ENCODE measurements at regions not wholly inside any gene's neighbourhood (a gene's known extent, or its start where the extent isn't known, plus 50 kb on each side); places are given as distances from the start of the nearest gene placed in this dataset.
A peak's percentile ranks its signal among the peaks of the same experiment; 100 is the strongest.

GRCh38 chr3:18864933-18865731 is 283.2 kb upstream of the KCNH8 start:
- Histone ChIP-seq H3K4me1 (ENCODE audit: control insufficient read depth in 2 of 2, insufficient read depth in 2 of 2, low read length in 2 of 2) (peaks cover 11 to 24% of the 10 kb centered on the region in 2 donors), H3K27me3 (ENCODE audit: control insufficient read depth in 2 of 2, insufficient read depth in 1 of 2, low read length in 1 of 2) (no peaks in the 10 kb centered on the region), H3K27ac (ENCODE audit: low read depth in 1 of 2, low read length in 1 of 2) (peak overlapping the region; percentile 90 to 96), H3K4me3 (ENCODE audit: low read length in 2 of 2) (no peak overlapping the region), H3K36me3 (ENCODE audit: control insufficient read depth in 2 of 2, insufficient read depth in 2 of 2, low read length in 1 of 2) (peaks cover 3 to 11% of the 10 kb centered on the region in 2 donors), H3K9me3 (ENCODE audit: control insufficient read depth in 2 of 2, insufficient read depth in 1 of 2, low read length in 1 of 2) (peaks cover 1 to 6% of the 10 kb centered on the region in 2 donors)
- WGBS: 35% methylated on average over 3 of the region's 3 CpGs
- DNase-seq (ENCODE audit: low read depth in 6 of 9, low spot score in 9 of 9): peak in 4 of 9 donors; percentile 66 to 87 (median 71)

GRCh38 chr3:18862077-18862476 is 286.2 kb upstream of the KCNH8 start:
- Histone ChIP-seq H3K27ac (ENCODE audit: low read depth in 1 of 2, low read length in 1 of 2) (no peak overlapping the region), H3K9me3 (ENCODE audit: control insufficient read depth in 2 of 2, insufficient read depth in 1 of 2, low read length in 1 of 2) (peaks cover 1 to 4% of the 10 kb centered on the region in 2 donors), H3K36me3 (ENCODE audit: control insufficient read depth in 2 of 2, insufficient read depth in 2 of 2, low read length in 1 of 2) (peaks cover 0 to 11% of the 10 kb centered on the region in 2 donors), H3K27me3 (ENCODE audit: control insufficient read depth in 2 of 2, insufficient read depth in 1 of 2, low read length in 1 of 2) (no peaks in the 10 kb centered on the region), H3K4me3 (ENCODE audit: low read length in 2 of 2) (no peak overlapping the region), H3K4me1 (ENCODE audit: control insufficient read depth in 2 of 2, insufficient read depth in 2 of 2, low read length in 2 of 2) (peaks cover 13 to 20% of the 10 kb centered on the region in 2 donors)
- no peak for DNase-seq (ENCODE audit: low read depth in 6 of 9, low spot score in 9 of 9)
- WGBS: 100% methylated on average over 2 of the region's 2 CpGs

GRCh38 chr3:18861137-18861536 is 287.2 kb upstream of the KCNH8 start:
- Histone ChIP-seq H3K4me1 (ENCODE audit: control insufficient read depth in 2 of 2, insufficient read depth in 2 of 2, low read length in 2 of 2) (peaks cover 13 to 18% of the 10 kb centered on the region in 2 donors), H3K4me3 (ENCODE audit: low read length in 2 of 2) (no peak overlapping the region), H3K9me3 (ENCODE audit: control insufficient read depth in 2 of 2, insufficient read depth in 1 of 2, low read length in 1 of 2) (peaks cover 1 to 3% of the 10 kb centered on the region in 2 donors), H3K36me3 (ENCODE audit: control insufficient read depth in 2 of 2, insufficient read depth in 2 of 2, low read length in 1 of 2) (peaks cover 0 to 14% of the 10 kb centered on the region in 2 donors), H3K27ac (ENCODE audit: low read depth in 1 of 2, low read length in 1 of 2) (no peak overlapping the region), H3K27me3 (ENCODE audit: control insufficient read depth in 2 of 2, insufficient read depth in 1 of 2, low read length in 1 of 2) (no peaks in the 10 kb centered on the region)
- DNase-seq (ENCODE audit: low read depth in 6 of 9, low spot score in 9 of 9): no peak
- WGBS: 95% methylated on average over 3 of the region's 3 CpGs

GRCh38 chr3:18853269-18853668 is 295.0 kb upstream of the KCNH8 start:
- peak in 5 of 9 donors; percentile 66 to 88 (median 70) for DNase-seq (ENCODE audit: low read depth in 6 of 9, low spot score in 9 of 9)
- peaks cover 7 to 32% of the 10 kb centered on the region in 2 donors for H3K4me1 ChIP-seq (ENCODE audit: control insufficient read depth in 2 of 2, insufficient read depth in 2 of 2, low read length in 2 of 2)
- 53% methylated on average over 1 of the region's 1 CpG for WGBS
- H3K36me3 ChIP-seq (ENCODE audit: control insufficient read depth in 2 of 2, insufficient read depth in 2 of 2, low read length in 1 of 2): peaks cover 3 to 9% of the 10 kb centered on the region in 2 donors
- no peaks in the 10 kb centered on the region for H3K27me3 ChIP-seq (ENCODE audit: control insufficient read depth in 2 of 2, insufficient read depth in 1 of 2, low read length in 1 of 2)
- no peak overlapping the region for H3K4me3 ChIP-seq (ENCODE audit: low read length in 2 of 2)
- H3K9me3 ChIP-seq (ENCODE audit: control insufficient read depth in 2 of 2, insufficient read depth in 1 of 2, low read length in 1 of 2): peaks cover 0 to 6% of the 10 kb centered on the region in 2 donors
- peak overlapping the region; percentile 94 for H3K27ac ChIP-seq (ENCODE audit: low read depth in 1 of 2, low read length in 1 of 2)

- 70% methylated on average over 5 of the region's 5 CpGs for WGBS
- H3K27ac ChIP-seq (ENCODE audit: low read depth in 1 of 2, low read length in 1 of 2): no peak overlapping the region
- DNase-seq (ENCODE audit: low read depth in 6 of 9, low spot score in 9 of 9): no peak
- H3K36me3 ChIP-seq (ENCODE audit: control insufficient read depth in 2 of 2, insufficient read depth in 2 of 2, low read length in 1 of 2): peaks cover 0 to 5% of the 10 kb centered on the region in 2 donors
- H3K4me3 ChIP-seq (ENCODE audit: low read length in 2 of 2): no peak overlapping the region
- H3K4me1 ChIP-seq (ENCODE audit: control insufficient read depth in 2 of 2, insufficient read depth in 2 of 2, low read length in 2 of 2): peaks cover 13 to 35% of the 10 kb centered on the region in 2 donors
- H3K9me3 ChIP-seq (ENCODE audit: control insufficient read depth in 2 of 2, insufficient read depth in 1 of 2, low read length in 1 of 2): peaks cover 0 to 5% of the 10 kb centered on the region in 2 donors
- H3K27me3 ChIP-seq (ENCODE audit: control insufficient read depth in 2 of 2, insufficient read depth in 1 of 2, low read length in 1 of 2): no peaks in the 10 kb centered on the region
Observed at GRCh38 chr3:18847583-18848197, 300.6 kb upstream of the KCNH8 start.

GRCh38 chr3:18843983-18844382 is 304.3 kb upstream of the KCNH8 start:
- Histone ChIP-seq H3K4me1 (ENCODE audit: control insufficient read depth in 2 of 2, insufficient read depth in 2 of 2, low read length in 2 of 2) (peaks cover 36 to 56% of the 10 kb centered on the region in 2 donors), H3K27me3 (ENCODE audit: control insufficient read depth in 2 of 2, insufficient read depth in 1 of 2, low read length in 1 of 2) (no peaks in the 10 kb centered on the region), H3K36me3 (ENCODE audit: control insufficient read depth in 2 of 2, insufficient read depth in 2 of 2, low read length in 1 of 2) (no peaks in the 10 kb centered on the region), H3K9me3 (ENCODE audit: control insufficient read depth in 2 of 2, insufficient read depth in 1 of 2, low read length in 1 of 2) (no peaks in the 10 kb centered on the region), H3K27ac (ENCODE audit: low read depth in 1 of 2, low read length in 1 of 2) (peak overlapping the region; percentile 87 to 91), H3K4me3 (ENCODE audit: low read length in 2 of 2) (no peak overlapping the region)
- peak in 6 of 9 donors; percentile 57 to 90 (median 76) for DNase-seq (ENCODE audit: low read depth in 6 of 9, low spot score in 9 of 9)
- WGBS: 13% methylated on average over 1 of the region's 1 CpG

- Histone ChIP-seq H3K27me3 (ENCODE audit: control insufficient read depth in 2 of 2, insufficient read depth in 1 of 2, low read length in 1 of 2) (no peaks in the 10 kb centered on the region), H3K4me3 (ENCODE audit: low read length in 2 of 2) (no peak overlapping the region), H3K27ac (ENCODE audit: low read depth in 1 of 2, low read length in 1 of 2) (peak overlapping the region; percentile 89 to 91), H3K4me1 (ENCODE audit: control insufficient read depth in 2 of 2, insufficient read depth in 2 of 2, low read length in 2 of 2) (peaks cover 41 to 63% of the 10 kb centered on the region in 2 donors), H3K9me3 (ENCODE audit: control insufficient read depth in 2 of 2, insufficient read depth in 1 of 2, low read length in 1 of 2) (no peaks in the 10 kb centered on the region), H3K36me3 (ENCODE audit: control insufficient read depth in 2 of 2, insufficient read depth in 2 of 2, low read length in 1 of 2) (no peaks in the 10 kb centered on the region)
- DNase-seq (ENCODE audit: low read depth in 6 of 9, low spot score in 9 of 9): no peak
- WGBS: 89% methylated on average over 3 of the region's 3 CpGs
Observed at GRCh38 chr3:18843188-18843587, 305.1 kb upstream of the KCNH8 start.

- no peaks in the 10 kb centered on the region for H3K9me3 ChIP-seq (ENCODE audit: control insufficient read depth in 2 of 2, insufficient read depth in 1 of 2, low read length in 1 of 2)
Observed at GRCh38 chr3:18841422-18842343, 306.6 kb upstream of the KCNH8 start.

More at GRCh38 chr3:18841422-18842343, 306.6 kb upstream of the KCNH8 start:
- H3K27me3 ChIP-seq (ENCODE audit: control insufficient read depth in 2 of 2, insufficient read depth in 1 of 2, low read length in 1 of 2): no peaks in the 10 kb centered on the region
- DNase-seq (ENCODE audit: low read depth in 6 of 9, low spot score in 9 of 9): peak in 1 of 9 donors; percentile 38
- H3K4me1 ChIP-seq (ENCODE audit: control insufficient read depth in 2 of 2, insufficient read depth in 2 of 2, low read length in 2 of 2): peaks cover 52 to 78% of the 10 kb centered on the region in 2 donors
- H3K36me3 ChIP-seq (ENCODE audit: control insufficient read depth in 2 of 2, insufficient read depth in 2 of 2, low read length in 1 of 2): no peaks in the 10 kb centered on the region
- 93% methylated on average over 6 of the region's 6 CpGs for WGBS
- no peak overlapping the region for H3K4me3 ChIP-seq (ENCODE audit: low read length in 2 of 2)
- peak overlapping the region; percentile 43 to 91 for H3K27ac ChIP-seq (ENCODE audit: low read depth in 1 of 2, low read length in 1 of 2)

Data from thymus (tissue), 11 donors.